Ovary (tissue), 7 donors: ENCODE measurements at regions not wholly inside any gene's neighbourhood (a gene's known extent, or its start where the extent isn't known, plus 50 kb on each side); places are given as distances from the start of the nearest gene placed in this dataset.
A peak's percentile ranks its signal among the peaks of the same experiment; 100 is the strongest.

Experiments
- DNase-seq, 5 donors: peaks; one replicate each; pipeline ENCODE4 v3.0.0-alpha.2; 2019 to 2020
- H3K27ac ChIP-seq, 2 donors: fragments of 200-600 bp; one replicate each; pipeline versions ENCODE4 v1.5.1 to v1.8.0; 2019 to 2022
- H3K27me3 ChIP-seq: fragments of 200-600 bp; one replicate; pipeline ENCODE4 v1.8.0; 2022
- H3K36me3 ChIP-seq: fragments of 200-600 bp; sonication (generic); one replicate; pipeline ENCODE4 v1.5.1; 2019
- H3K4me1 ChIP-seq: one replicate; pipeline ENCODE4 v1.8.1; 2013; ENCODE audit warnings: mild to moderate bottlenecking, moderate library complexity; ENCODE audit not compliant: insufficient read depth
- H3K4me3 ChIP-seq: fragments of 200-600 bp; sonication (generic); one replicate; pipeline ENCODE4 v1.5.1; 2017
- H3K9me3 ChIP-seq, 2 donors: fragments of 200-600 bp in 1 of 2; sonication (generic) in 1 of 2; one replicate each; pipeline versions ENCODE4 v1.5.1 to v1.8.1; 2013 to 2019; ENCODE audit warnings: mild to moderate bottlenecking in 1 of 2, moderate library complexity in 1 of 2
- CTCF ChIP-seq, 3 donors: fragments of 450-650 bp in 2 of 3; fragments of 200-600 bp in 1 of 3; IDR thresholded peaks; one replicate each; pipeline versions ENCODE4 v1.5.1 to v1.8.0; 2016 to 2022; ENCODE audit warnings: antibody characterized with exemption in 3 of 3, mild to moderate bottlenecking in 1 of 3
- EP300 ChIP-seq: sonication (generic); formaldehyde crosslinking; IDR thresholded peaks from one replicate; pipeline ENCODE4 v1.6.1; 2017; ENCODE audit warnings: antibody characterized with exemption
- POLR2A ChIP-seq: fragments of 450-650 bp; IDR thresholded peaks from one replicate; pipeline ENCODE4 v1.6.1; 2017; ENCODE audit warnings: antibody characterized with exemption, mild to moderate bottlenecking, moderate library complexity
- WGBS, 3 donors: extraction: QIAGEN DNeasy Blood & Tissue Kit in 1 of 3; methylation state at CpG; one replicate each; pipeline versions ENCODE4 v1.1.5 to v1.1.7; 2013 to 2017; 5-methylcytosine and 5-hydroxymethylcytosine counted together
- intact Hi-C, 4 donors: fragments of 100-400 bp; cut with DNase I; formaldehyde crosslinking; loops; one replicate each; pipeline versions ENCODE4 v1.11.0 to v1.15.1; 2022 to 2023
- donor health status: DM: no; HTN: no; CAD: no; lungs with moderate emphysema.
- donor health status: DM: no; HTN: no; CAD: no.
- donor health status: Bipolar disorder and iron deficiency.
- donor health status: DM: no; HTN: no; CAD: no.
- donor health status: DM: yes; HTN: yes; CAD: no.

GRCh38 chr4:124331781-124332180 lies 380.8 kb downstream of the ANKRD50 start:
- WGBS, 3 donors = 88 to 98% (median 96%) methylated on average over 1 of the region's 1 CpG
- Histone ChIP-seq H3K9me3 (no peaks in the 10 kb centered on the region), H3K27ac (no peak overlapping the region), H3K4me3 (no peak overlapping the region), H3K36me3 (no peaks in the 10 kb centered on the region), H3K4me1 (no peaks in the 10 kb centered on the region), H3K27me3 (no peaks in the 10 kb centered on the region)
- DNase-seq = no peak
- no peak for TF ChIP-seq CTCF (IDR thresholded peaks at IDR 0.05)
- no peak for TF ChIP-seq POLR2A
- no peak for TF ChIP-seq EP300
- intact Hi-C loops = loop anchor here in 3 of 4 donors (10.0 kb wide), 1 partner anchor 953 kb away; no protein-coding TSS in a partner anchor

- intact Hi-C loops = loop anchor here in 3 of 4 donors (10.0 kb wide), 1 partner anchor 951 kb away; no protein-coding TSS in a partner anchor
- no peak overlapping the region for H3K27ac ChIP-seq
- no peak overlapping the region for H3K4me3 ChIP-seq
- no peaks in the 10 kb centered on the region for H3K36me3 ChIP-seq
- WGBS, 3 donors = 60 to 66% (median 62%) methylated on average over 4 of the region's 4 CpGs
- H3K27me3 ChIP-seq = no peaks in the 10 kb centered on the region
- no peaks in the 10 kb centered on the region for H3K9me3 ChIP-seq
- no peak for TF ChIP-seq EP300
- H3K4me1 ChIP-seq = peaks cover 2% of the 10 kb centered on the region
- no peak for DNase-seq
Measured at GRCh38 chr4:124333466-124333865, 379.1 kb downstream of the ANKRD50 start.

- Histone ChIP-seq H3K4me3 (no peak overlapping the region), H3K27ac (no peak overlapping the region), H3K27me3 (no peaks in the 10 kb centered on the region), H3K9me3 (no peaks in the 10 kb centered on the region), H3K4me1 (peaks cover 2% of the 10 kb centered on the region), H3K36me3 (no peaks in the 10 kb centered on the region)
- WGBS, 3 donors = 4 to 5% (median 4%) methylated on average over 3 of the region's 3 CpGs
- TF ChIP-seq CTCF (IDR thresholded peaks at IDR 0.05) (peak; percentile 11 to 30 (median 27)), POLR2A (no peak), EP300 (no peak)
- intact Hi-C loops = loop anchor here in 3 of 4 donors (10.0 kb wide), 1 partner anchor 951 kb away; no protein-coding TSS in a partner anchor
- DNase-seq = peak in 1 of 5 donors; percentile 25
Measured at GRCh38 chr4:124334119-124334518, 378.4 kb downstream of the ANKRD50 start.

- Histone ChIP-seq H3K4me1 (peaks cover 2% of the 10 kb centered on the region), H3K27ac (no peak overlapping the region), H3K27me3 (no peaks in the 10 kb centered on the region), H3K36me3 (no peaks in the 10 kb centered on the region), H3K9me3 (no peaks in the 10 kb centered on the region), H3K4me3 (no peak overlapping the region)
- intact Hi-C loops = loop anchor here in 3 of 4 donors (10.0 kb wide), 1 partner anchor 947 kb away; no protein-coding TSS in a partner anchor
- 26 to 41% (median 36%) methylated on average over 3 of the region's 3 CpGs for WGBS, 3 donors
- no peak for TF ChIP-seq POLR2A
- no peak for TF ChIP-seq CTCF (IDR thresholded peaks at IDR 0.05)
- TF ChIP-seq EP300 = no peak
- peak in 4 of 5 donors; percentile 40 to 76 (median 66) for DNase-seq
Measured at GRCh38 chr4:124337874-124338273, 374.7 kb downstream of the ANKRD50 start.

- Histone ChIP-seq H3K4me1 (no peaks in the 10 kb centered on the region), H3K36me3 (no peaks in the 10 kb centered on the region), H3K27ac (no peak overlapping the region), H3K9me3 (no peaks in the 10 kb centered on the region), H3K4me3 (no peak overlapping the region), H3K27me3 (no peaks in the 10 kb centered on the region)
- TF ChIP-seq EP300 (no peak), POLR2A (no peak), CTCF (IDR thresholded peaks at IDR 0.05) (no peak)
- WGBS, 3 donors = 5 to 20% (median 13%) methylated on average over 3 of the region's 3 CpGs
- DNase-seq = no peak
- intact Hi-C loops = loop anchor here in 1 of 4 donors (10.0 kb wide), 1 partner anchor 891 kb away; no protein-coding TSS in a partner anchor
Measured at GRCh38 chr4:124343661-124344171, 368.8 kb downstream of the ANKRD50 start.
